ENCODE measurements at regions not wholly inside any gene's neighbourhood (a gene's known extent, or its start where the extent isn't known, plus 50 kb on each side); places are given as distances from the start of the nearest gene placed in this dataset.
A peak's percentile ranks its signal among the peaks of the same experiment; 100 is the strongest.

GRCh38 chr18:8458546-8459215, 150.6 kb upstream of the RAB12 start:
- DNase-seq = no peak

DNA sequence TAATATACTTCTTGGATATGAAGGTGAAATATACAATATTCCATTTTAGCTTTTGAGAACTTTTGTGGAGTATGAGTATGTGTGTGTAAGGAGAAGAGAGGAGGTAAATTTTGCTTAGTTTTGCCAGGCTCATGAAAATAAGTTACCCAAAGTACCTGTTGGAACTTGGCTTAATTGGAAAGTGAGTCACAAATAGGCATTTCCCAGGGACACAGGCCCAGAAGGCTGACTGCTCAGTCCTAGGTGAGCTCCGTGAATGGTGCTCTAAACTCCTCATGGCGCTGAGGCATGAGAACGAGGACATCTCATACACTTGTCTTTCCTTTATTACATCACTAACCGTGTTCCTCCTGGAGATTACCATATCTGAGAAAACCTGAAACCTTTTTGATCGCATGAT, 148.5 kb upstream of the RAB12 start:
- DNase-seq = no peak

- no peak for DNase-seq
Observed at GRCh38 chr18:8461544-8461943, 147.7 kb upstream of the RAB12 start.

- no peak for DNase-seq
Observed at GRCh38 chr18:8462651-8463185, 146.5 kb upstream of the RAB12 start.

- no peak for DNase-seq
Observed at GRCh38 chr18:8463791-8464190, 145.4 kb upstream of the RAB12 start.

GRCh38 chr18:8468191-8468590, 141.0 kb upstream of the RAB12 start:
- no peak for DNase-seq

GRCh38 chr18:8468921-8469335, 140.3 kb upstream of the RAB12 start:
- peak in 1 of 2 experiments; percentile 7 for DNase-seq

DNA sequence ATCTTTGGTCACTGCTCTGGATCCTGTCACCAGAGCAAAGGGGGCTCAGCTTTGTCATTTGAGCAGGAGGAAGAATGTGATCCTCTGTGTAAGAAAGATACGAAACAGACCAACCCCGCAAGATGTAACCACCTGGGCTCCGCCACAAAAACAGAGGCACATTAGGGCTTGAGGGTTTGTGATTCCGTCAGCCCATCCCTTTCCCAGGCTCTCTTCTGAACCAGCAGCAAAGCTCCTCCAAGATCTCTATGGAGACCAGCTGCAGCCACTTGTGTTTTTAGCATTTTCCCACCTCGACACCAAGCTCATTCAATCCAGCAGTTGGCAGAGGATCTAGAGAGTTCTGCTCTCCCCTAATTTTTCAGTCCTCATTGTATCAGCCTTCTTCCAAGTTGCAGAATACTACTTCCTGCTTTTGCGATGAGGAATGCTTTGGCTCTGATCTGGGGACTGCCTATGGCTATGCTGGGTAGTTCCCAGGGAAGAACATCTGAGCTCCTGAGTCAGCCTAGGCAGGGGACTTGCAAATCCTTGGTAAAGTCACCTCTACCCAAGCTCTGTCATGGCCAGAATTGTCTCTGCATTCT, 139.6 kb upstream of the RAB12 start:
- DNase-seq = no peak

DNA sequence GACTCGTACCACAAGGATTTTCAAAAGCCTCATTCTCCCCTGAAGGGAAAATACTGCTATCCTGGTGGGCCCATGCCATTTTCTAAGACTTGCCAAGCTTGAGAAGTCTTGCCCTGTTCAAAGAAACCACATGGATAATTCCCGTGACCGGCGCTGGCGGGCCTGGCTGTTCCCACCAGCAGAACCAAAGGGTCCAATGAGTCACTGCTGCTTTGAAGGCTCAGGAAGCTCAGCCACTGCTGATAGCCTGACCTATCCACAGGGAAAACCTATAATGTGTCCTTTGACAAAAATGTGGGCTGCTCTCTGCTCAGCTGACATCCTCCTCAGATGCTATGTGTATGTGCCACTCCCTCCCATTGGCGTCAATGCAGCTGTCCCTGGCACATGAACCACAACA, 137.9 kb upstream of the RAB12 start:
- no peak for DNase-seq

GRCh38 chr18:8474661-8475060, 134.6 kb upstream of the RAB12 start:
- no peak for DNase-seq

- no peak for DNase-seq
Observed at GRCh38 chr18:8477615-8478014, 131.6 kb upstream of the RAB12 start.

DNA sequence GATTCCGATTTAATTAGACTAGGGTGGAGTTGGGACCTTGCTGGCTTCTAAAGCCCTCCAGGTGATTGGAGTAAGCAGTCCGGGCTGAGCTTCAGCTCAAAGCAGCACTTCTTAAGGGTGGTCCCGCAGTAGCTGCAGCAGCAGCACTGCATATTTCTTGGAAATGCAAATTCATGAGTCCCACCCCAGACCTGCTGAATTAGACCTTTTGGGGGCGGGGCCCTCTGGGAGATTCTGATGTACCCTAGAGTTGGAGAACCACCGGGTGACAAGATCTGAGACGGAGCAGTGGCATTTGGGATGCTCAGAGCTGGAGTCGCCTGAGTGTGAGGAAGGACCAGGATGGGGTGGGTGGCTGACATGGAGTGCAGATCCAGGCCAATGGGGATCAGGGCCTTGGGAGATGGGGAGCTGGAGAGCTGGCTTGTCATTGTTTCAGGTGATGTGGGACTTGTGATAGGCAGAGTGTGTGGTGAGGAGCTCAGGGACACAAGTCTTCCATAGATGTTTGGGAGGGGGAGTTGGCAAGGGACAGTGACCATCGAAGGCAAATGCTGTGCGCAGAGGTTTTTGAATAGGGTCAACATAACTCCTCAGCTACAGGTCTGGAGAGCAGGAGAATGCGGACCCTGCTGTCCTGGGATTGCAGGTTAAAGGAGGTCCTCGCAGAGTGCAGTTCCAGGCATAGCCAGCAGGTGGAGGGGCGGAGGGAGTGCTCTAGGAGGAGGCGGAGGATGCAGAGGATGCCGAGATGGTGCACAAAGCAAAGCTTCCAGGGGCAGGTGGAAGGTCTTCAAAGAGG, 130.9 kb upstream of the RAB12 start:
- DNase-seq = peak in 1 of 2 experiments; percentile 39

DNA sequence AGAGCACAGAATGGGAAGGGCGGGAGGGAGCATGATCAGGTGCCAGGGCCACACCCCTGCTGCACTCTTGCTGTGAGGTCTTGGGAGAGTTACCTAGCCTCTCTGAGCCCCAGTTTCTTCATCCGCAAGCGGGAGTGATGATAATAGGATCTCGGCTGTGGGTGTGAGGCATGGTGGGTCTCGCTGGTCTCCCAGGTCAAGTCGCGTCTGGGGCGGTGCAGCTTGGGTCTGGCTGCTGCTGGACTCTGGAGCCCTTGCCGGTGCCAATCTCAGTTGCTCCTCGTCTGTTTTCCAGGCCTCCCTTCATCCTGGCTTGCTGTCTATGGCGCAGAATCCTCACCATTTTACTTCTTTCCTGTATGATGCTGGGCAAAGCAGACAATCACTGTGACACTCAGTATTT, 130.3 kb upstream of the RAB12 start:
- no peak for DNase-seq

GRCh38 chr18:8479789-8480188, 129.4 kb upstream of the RAB12 start:
- DNase-seq = no peak

GRCh38 chr18:8480506-8481328, 128.5 kb upstream of the RAB12 start:
- peak in 1 of 2 experiments; percentile 55 for DNase-seq

DNA sequence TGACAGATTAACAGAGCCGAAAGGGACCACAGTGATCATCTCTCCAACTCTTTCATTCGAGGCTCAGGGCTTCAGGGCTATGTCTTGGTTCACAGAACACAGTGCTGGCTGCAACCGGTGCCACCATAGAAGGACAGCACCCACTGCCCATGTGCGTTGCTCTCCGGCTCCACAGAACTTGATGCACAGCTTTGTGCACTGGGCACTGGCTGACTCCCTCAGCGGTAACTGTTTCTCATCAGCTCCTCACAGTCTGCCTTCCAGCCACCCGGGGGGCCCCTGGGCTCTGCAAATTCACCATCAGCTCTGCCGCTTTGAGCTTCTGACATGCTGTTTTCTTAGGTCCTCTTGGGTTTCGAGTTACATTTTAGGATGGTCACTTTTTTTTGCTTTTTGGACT, 124.3 kb upstream of the RAB12 start:
- no peak for DNase-seq

DNA sequence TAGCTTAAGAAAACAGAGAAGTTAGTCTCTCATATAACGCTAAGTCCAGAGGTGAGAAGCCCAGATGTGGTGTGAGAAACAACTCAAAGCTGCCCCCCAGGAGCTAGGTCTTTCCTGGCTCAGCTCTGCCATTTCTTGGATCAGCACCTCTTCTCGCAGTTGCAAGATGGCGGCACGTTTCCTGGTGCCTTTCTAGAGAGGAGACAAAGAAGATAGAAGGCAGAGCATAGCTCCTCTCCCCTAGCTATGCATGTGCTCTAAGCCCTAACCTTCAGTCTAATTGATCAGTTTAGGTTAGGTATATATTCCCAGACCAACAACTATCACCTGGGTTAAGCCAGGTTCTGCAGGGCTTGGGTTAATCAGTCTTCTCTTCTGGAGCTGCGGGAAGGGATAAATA, 119.5 kb upstream of the RAB12 start:
- DNase-seq = no peak

- no peak for DNase-seq
Observed at GRCh38 chr18:8491516-8491915, 117.7 kb upstream of the RAB12 start.

DNA sequence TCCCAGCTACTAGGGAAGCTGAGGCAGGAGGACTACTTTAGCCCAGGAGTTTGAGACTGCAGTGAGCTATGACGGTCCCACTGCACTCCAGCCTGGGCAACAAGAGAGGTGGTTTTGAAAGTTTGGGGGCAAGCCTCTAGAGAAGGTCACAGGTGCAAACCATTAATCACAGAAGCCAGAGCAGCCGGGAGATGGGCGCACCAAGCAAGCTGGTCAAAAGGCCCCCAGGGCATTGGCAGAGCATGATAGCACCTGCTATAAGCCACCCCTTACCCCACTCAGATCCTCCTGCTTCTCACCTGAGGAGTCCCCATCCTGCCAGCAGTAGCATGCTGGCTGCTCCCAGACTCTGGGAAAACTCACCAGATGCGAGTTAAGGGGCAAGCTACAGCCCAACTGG, 116.1 kb upstream of the RAB12 start:
- DNase-seq = no peak

DNA sequence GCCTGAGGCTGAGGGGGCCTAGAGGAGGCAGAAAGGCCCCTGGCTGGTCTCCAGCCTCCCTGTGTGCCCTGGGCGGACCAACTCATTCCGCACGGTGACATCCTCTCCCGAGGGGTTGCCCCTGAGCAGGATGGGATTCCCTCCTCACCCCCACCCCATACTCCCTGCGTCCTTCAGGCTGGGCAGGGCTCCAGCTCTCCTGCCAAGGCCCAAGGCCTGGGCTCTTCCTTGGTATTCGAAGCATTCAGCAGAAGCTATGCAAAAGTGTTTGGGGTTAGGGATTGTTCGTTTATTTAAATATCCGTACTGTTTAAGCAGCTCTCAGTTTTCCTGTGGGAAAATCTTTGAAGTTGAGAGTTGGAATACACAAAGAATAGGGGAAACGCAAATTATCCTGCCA, 113.1 kb upstream of the RAB12 start:
- DNase-seq = no peak

- DNase-seq = no peak
Observed at GRCh38 chr18:8498905-8499304, 110.3 kb upstream of the RAB12 start.

DNA sequence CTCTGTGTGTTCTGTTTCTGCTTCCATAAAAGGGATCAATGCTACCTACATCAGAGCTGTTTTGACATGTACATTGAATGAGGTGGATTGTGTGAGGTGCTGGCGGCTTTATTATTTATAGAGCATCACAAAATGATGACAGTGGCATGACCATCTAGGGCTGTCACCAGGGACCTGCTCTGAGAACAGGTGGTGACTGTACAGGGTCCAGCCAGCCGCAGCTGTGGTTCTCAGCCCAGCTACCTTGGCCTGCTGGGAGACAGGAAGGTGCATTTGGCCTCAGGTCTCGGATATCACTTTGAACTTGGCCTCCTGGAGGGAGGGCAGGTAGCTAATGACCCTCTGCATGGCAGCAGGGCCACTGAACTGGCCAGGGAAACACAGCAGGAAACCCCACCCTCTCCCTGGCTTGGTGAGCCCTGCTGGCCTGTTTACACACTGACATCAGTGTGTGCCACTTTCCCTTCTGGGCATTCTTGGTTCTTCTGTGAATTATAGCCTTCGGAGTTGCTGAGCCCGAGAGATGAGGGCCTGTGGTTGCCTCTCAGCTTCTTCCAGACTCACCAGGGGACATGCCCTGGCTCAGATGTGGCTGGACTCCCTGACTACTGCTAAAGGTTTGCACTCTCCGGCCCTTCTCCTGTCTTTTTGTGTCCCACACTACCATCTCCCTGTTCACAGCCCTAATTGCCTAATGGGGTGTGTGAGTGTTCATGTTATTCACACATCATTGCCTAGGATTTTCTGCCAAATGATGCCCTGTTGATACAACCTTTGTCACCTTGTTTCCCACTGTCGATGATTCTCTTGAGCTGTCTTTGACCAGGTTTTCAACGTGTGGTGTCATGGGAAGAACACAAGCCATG, 109.2 kb upstream of the RAB12 start:
- no peak for DNase-seq

Measured in SHP77 (cell line).